Mucosa of rectum (tissue), 2 donors: ENCODE measurements at regions not wholly inside any gene's neighbourhood (a gene's known extent, or its start where the extent isn't known, plus 50 kb on each side); places are given as distances from the start of the nearest gene placed in this dataset.

Source experiments
- H3K27ac ChIP-seq, 2 donors: one replicate each; pipeline ENCODE4 v1.7.0; 2013; ENCODE audit warnings: inconsistent platforms in 2 of 2, low read depth in 2 of 2, low read length in 2 of 2
- H3K27me3 ChIP-seq, 2 donors: one replicate each; pipeline ENCODE4 v1.7.0; 2013; ENCODE audit warnings: low read length in 2 of 2; ENCODE audit not compliant: control insufficient read depth in 2 of 2, insufficient read depth in 2 of 2
- H3K36me3 ChIP-seq, 2 donors: one replicate each; pipeline ENCODE4 v1.7.0; 2013; ENCODE audit warnings: low read length in 2 of 2; ENCODE audit not compliant: control insufficient read depth in 2 of 2, insufficient read depth in 2 of 2
- H3K4me1 ChIP-seq, 2 donors: one replicate each; pipeline ENCODE4 v1.7.0; 2013; ENCODE audit warnings: low read length in 2 of 2, mild to moderate bottlenecking in 1 of 2; ENCODE audit not compliant: control insufficient read depth in 2 of 2, insufficient read depth in 2 of 2
- H3K4me3 ChIP-seq, 2 donors: one replicate each; pipeline ENCODE4 v1.7.0; 2013; ENCODE audit warnings: low read length in 2 of 2
- H3K9ac ChIP-seq, 2 donors: one replicate each; pipeline ENCODE4 v1.7.0; 2013; ENCODE audit warnings: low read length in 2 of 2, low read depth in 1 of 2, mild to moderate bottlenecking in 1 of 2
- H3K9me3 ChIP-seq, 2 donors: one replicate each; pipeline ENCODE4 v1.7.0; 2013; ENCODE audit warnings: low read length in 2 of 2; ENCODE audit not compliant: control insufficient read depth in 2 of 2
- donor health status: healthy.
- donor health status: Normal muscosa, but diverticular disease.

DNA sequence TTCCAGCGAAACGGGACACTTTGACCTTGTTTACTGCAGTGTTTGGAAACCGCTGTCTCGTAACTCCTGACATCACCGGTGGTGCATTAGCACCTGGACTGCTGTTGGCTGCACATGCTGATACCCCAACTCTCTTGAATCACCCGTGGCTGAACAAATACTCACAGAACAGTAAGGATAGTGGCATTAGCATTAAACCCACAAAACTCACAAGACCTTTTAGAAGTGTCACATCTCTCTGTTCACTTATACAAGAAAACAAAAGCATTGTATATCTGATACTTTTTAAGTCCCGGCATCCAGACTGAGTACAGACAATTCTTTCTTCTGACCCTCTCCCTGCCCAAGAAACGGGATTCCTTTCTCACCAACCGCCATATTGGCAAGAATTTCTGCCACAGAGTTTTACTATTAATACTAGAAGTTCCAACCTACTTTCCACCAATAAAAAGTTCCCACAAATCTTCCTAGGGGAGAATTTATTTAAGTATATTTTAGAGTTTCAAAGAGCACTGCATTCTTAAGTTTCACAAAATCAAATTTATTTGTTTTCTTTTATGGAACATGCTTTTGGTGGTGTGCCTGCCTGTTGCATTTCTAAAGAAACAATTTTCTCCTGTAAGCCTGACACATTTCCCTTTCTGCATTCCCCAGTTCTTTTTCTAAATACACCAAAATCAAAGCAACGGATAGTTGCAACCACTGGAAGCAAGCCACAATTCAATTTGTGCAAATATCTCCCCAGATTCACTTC is 208.4 kb upstream of the KLF14 start:
- H3K27me3 ChIP-seq, result no peaks in the 10 kb centered on the region
- no peaks in the 10 kb centered on the region for H3K36me3 ChIP-seq
- H3K4me1 ChIP-seq, result peaks cover 11 to 22% of the 10 kb centered on the region in 2 donors
- peak overlapping the region; percentile 70 to 93 for H3K27ac ChIP-seq
- peak overlapping the region; percentile 40 to 83 for H3K4me3 ChIP-seq
- H3K9ac ChIP-seq, result peak overlapping the region; percentile 72 to 82
- H3K9me3 ChIP-seq, result no peaks in the 10 kb centered on the region

DNA sequence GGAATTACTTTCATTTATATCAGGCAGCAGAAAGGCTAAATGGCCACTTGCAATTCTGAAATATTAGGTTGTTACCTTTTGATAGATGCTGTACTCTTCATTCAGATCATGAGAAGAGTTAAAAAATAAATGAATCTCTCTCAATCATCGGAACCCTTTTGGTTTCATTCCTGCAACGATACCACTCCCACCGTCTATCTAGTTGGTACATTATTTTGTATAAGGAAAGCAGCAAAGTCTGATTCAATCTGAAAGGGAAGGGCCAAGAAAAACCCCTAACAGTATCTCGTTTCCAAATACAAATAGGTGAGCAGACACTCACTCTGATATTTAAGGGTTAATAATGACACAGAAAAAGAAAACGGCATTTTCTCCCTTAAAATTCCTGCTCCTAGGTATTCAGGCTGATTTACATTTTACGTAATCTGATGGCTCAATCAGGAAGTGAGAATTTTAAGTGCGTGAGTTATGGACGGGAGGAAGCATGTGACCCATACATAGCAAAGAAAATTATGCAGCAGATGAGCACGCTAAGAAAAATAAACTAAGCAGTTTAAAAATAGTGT is 209.4 kb upstream of the KLF14 start:
- Histone ChIP-seq H3K9me3 (no peaks in the 10 kb centered on the region), H3K27ac (peak overlapping the region; percentile 70 to 93), H3K9ac (peak overlapping the region; percentile 72 to 82), H3K36me3 (no peaks in the 10 kb centered on the region), H3K4me3 (peak overlapping the region; percentile 58 to 83), H3K27me3 (no peaks in the 10 kb centered on the region), H3K4me1 (peaks cover 11 to 19% of the 10 kb centered on the region in 2 donors)

DNA sequence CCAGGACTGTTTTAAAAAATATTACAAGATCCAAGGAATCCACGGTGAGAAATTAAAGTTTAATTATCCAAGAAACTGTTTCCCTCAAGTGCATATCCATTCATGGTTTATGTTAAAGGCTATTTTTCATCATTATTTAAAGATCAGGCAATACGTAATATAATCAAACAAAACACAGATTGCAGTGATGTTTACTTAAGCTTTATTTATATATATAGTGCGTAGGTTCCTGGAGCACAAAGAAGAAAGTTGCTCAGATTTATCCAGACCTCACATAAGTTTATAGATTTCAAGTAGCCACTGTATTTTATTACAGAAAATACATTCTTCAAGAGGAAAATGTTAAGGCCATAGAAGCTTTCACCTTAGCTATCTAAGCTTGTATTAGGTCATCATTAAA is 210.0 kb upstream of the KLF14 start:
- Histone ChIP-seq H3K27me3 (no peaks in the 10 kb centered on the region), H3K9me3 (no peaks in the 10 kb centered on the region), H3K4me1 (peaks cover 11 to 19% of the 10 kb centered on the region in 2 donors), H3K9ac (peak overlapping the region; percentile 18 to 82), H3K36me3 (no peaks in the 10 kb centered on the region), H3K27ac (peak overlapping the region; percentile 70 to 93), H3K4me3 (peak overlapping the region; percentile 58 to 83)

DNA sequence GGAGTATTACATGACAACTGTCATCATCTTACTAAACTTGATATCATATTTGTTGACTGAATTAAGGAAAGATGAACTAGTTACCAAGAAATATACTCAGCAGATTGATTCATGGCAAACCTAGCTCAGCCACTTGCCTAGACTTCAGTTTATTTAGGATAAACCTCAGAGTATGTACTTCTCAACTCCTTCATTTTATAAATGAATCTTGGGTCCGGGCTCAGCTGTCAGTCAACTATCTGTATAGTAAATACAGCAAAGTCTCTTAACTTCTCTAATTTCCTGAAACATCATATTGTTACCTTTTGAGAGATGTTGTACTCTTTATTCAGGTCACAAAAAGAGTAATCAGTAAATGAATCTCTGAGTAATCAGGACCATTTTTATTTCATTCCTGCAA is 211.0 kb upstream of the KLF14 start:
- no peaks in the 10 kb centered on the region for H3K27me3 ChIP-seq
- H3K27ac ChIP-seq, result no peak overlapping the region
- peaks cover 7 to 15% of the 10 kb centered on the region in 2 donors for H3K4me1 ChIP-seq
- no peak overlapping the region for H3K4me3 ChIP-seq
- H3K9ac ChIP-seq, result no peak overlapping the region
- no peaks in the 10 kb centered on the region for H3K36me3 ChIP-seq
- no peaks in the 10 kb centered on the region for H3K9me3 ChIP-seq

DNA sequence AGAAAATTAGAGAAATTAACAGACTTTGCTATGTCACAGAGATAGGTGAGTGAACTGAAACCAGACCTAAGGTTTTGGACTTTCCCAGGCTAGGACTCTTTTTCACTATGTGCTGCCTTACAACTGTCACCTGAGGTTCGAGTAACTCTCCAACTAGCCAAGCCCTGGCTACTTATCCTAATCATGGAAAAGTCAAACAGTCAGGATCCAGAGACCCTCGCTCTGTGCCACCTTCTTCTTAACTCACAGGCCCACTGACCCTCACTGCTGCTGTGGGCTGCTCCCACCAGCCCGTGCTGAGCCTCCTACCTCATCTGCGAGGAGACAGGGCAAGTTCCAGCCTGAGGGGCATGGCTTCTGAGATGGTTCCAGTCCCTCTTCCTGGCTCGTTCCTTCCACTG is 211.4 kb upstream of the KLF14 start:
- no peaks in the 10 kb centered on the region for H3K27me3 ChIP-seq
- no peak overlapping the region for H3K9ac ChIP-seq
- peaks cover 7 to 15% of the 10 kb centered on the region in 2 donors for H3K4me1 ChIP-seq
- H3K9me3 ChIP-seq, result no peaks in the 10 kb centered on the region
- H3K4me3 ChIP-seq, result no peak overlapping the region
- no peak overlapping the region for H3K27ac ChIP-seq
- no peaks in the 10 kb centered on the region for H3K36me3 ChIP-seq

DNA sequence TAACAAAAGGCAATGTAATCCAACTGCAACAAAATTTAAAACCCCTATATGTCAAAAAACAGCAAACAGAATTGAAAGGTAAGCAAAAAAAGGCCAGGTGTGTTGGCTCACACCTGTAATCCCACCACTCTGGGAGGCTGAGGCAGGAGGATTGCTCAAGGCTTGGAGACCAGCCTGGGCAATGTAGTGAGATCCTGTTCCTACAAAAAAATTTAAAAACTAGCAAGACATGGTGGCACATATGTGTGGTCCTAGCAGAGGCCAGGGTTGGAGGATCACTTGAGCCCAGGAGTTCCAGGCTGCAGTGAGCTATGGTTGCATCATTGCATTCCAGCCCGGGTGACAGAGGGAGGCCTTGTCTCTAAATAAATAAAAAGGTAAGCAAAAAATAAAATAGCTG is 212.1 kb upstream of the KLF14 start:
- Histone ChIP-seq H3K4me1 (peaks cover 7 to 15% of the 10 kb centered on the region in 2 donors), H3K27me3 (no peaks in the 10 kb centered on the region), H3K36me3 (no peaks in the 10 kb centered on the region), H3K9me3 (no peaks in the 10 kb centered on the region), H3K4me3 (no peak overlapping the region), H3K27ac (no peak overlapping the region), H3K9ac (no peak overlapping the region)

DNA sequence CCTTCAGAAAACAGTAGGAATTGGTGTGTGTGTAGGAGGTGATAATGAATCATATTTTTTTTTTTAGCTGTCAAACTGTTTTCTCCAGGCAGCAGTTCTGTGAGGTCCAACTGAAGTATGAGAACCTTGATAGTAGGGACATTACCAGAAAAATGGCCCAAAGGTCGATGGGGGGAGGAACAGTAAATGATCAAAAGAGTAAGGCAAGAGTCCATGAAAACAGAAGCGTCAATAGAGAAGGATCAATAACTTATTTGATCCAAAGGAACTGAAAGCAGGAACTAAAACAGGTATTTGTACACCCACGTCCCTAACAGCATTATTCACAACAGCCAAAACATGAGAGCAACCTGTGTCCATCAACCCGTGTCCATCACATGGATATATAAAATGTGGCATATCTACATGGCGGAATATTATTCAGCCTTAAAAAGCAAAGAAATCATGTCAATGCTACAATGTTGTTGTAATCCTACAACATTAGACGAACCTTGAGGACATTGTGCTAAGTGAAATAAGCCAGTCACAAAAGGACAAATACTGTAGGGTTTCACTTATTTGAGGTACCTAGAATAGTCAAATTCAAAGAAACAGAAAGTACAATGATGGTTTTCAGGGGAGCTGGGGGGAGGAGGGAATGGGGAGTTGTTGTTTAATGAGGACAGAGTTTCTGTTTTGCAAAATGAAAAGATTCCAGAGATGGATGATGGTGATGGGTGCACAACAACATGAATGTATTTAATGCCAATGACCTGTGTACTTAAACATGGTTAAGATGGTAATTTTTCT is 214.0 kb upstream of the KLF14 start:
- no peaks in the 10 kb centered on the region for H3K9me3 ChIP-seq
- H3K27me3 ChIP-seq, result no peaks in the 10 kb centered on the region
- H3K9ac ChIP-seq, result no peak overlapping the region
- no peak overlapping the region for H3K4me3 ChIP-seq
- H3K4me1 ChIP-seq, result peaks cover 2 to 10% of the 10 kb centered on the region in 2 donors
- H3K27ac ChIP-seq, result no peak overlapping the region
- no peaks in the 10 kb centered on the region for H3K36me3 ChIP-seq

DNA sequence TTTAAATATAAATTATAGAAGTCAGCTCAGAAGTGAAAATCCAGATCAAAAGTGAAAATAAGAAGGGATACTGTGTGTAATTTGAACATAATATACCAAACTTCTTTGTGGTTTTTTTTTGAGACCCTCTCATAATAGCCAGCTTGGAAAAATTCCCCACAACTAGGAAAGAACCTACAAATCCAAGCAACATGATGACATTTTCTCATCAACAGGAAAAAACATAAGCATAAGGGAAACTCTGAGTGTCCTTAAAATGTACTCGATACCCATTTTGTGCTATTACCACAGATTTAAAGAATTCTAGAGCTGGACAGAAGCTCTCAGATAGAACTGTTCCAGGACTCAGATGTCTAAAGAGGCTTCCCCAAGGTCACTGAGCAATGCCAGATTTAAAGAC is 214.8 kb upstream of the KLF14 start:
- H3K4me3 ChIP-seq, result no peak overlapping the region
- H3K4me1 ChIP-seq, result peaks cover 0 to 7% of the 10 kb centered on the region in 2 donors
- H3K9me3 ChIP-seq, result no peaks in the 10 kb centered on the region
- H3K27me3 ChIP-seq, result no peaks in the 10 kb centered on the region
- H3K27ac ChIP-seq, result no peak overlapping the region
- no peak overlapping the region for H3K9ac ChIP-seq
- H3K36me3 ChIP-seq, result no peaks in the 10 kb centered on the region

DNA sequence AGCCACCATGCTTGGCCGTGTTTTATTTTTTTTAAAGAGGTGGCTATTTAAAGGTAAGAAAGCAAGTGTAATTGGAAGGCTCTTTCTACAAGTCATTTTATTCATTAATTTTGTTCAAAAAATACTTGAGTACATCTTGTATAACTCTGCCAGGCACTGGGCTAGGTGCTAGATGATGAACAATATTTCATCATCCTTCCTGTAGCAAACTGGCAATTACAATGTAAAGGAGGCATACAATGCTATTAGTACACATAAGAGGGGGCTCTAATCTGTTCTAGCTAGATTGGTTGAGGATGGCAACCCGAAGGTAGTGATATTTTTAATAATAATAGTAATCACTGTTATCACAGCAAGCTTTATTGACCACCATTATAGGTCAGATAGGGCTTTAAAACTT is 215.5 kb upstream of the KLF14 start:
- H3K27me3 ChIP-seq, result no peaks in the 10 kb centered on the region
- H3K9ac ChIP-seq, result no peak overlapping the region
- no peaks in the 10 kb centered on the region for H3K36me3 ChIP-seq
- no peak overlapping the region for H3K27ac ChIP-seq
- no peaks in the 10 kb centered on the region for H3K9me3 ChIP-seq
- peaks cover 0 to 4% of the 10 kb centered on the region in 2 donors for H3K4me1 ChIP-seq
- H3K4me3 ChIP-seq, result no peak overlapping the region

DNA sequence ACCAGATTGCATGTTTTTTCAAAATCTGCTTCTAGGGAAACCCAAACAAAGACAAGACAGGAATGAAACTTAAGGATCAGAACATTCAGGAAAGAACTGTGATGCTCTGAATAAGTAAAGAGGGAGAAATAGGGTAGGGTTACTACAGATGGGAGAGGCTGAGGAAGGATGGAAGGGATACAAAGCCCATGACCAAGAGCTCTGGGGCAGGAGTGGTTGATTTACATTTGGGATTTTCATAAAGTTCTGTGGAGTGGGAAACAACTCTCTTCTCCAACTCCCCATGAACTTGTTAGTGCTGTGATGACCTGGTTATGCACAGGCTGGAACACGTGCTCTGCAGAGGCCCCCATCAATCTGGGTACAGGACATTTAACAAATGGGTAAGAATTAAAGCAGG is 216.0 kb upstream of the KLF14 start:
- H3K27me3 ChIP-seq, result no peaks in the 10 kb centered on the region
- no peak overlapping the region for H3K27ac ChIP-seq
- no peak overlapping the region for H3K4me3 ChIP-seq
- no peaks in the 10 kb centered on the region for H3K9me3 ChIP-seq
- no peaks in the 10 kb centered on the region for H3K36me3 ChIP-seq
- peaks cover 0 to 4% of the 10 kb centered on the region in 2 donors for H3K4me1 ChIP-seq
- H3K9ac ChIP-seq, result no peak overlapping the region
